Keratinocyte (primary cell): ENCODE measurements at regions not wholly inside any gene's neighbourhood (a gene's known extent, or its start where the extent isn't known, plus 50 kb on each side); places are given as distances from the start of the nearest gene placed in this dataset.

Experiments
- EZH2 ChIP-seq: IDR thresholded peaks from one replicate; pipeline ENCODE4 v1.6.1; 2012; ENCODE audit warnings: inconsistent platforms, mild to moderate bottlenecking, low read length, moderate library complexity
- TF ChIP-seq, protein P1 (sequence below), 3 experiments: IDR thresholded peaks in 1 of 3; conservative IDR thresholded peaks in 1 of 3; optimal IDR thresholded peaks in 1 of 3; 2 replicates in 2 of 3; 3 replicates in 1 of 3; pipeline versions ENCODE3 to v1.5.1; 2011; ENCODE audit warnings: low read length in 3 of 3, mild to moderate bottlenecking in 3 of 3, moderate library complexity in 2 of 3, control low read depth in 1 of 3, inconsistent platforms in 1 of 3; ENCODE audit not compliant: insufficient read depth in 2 of 3; ENCODE audit errors: extremely low read depth in 1 of 3

DNA sequence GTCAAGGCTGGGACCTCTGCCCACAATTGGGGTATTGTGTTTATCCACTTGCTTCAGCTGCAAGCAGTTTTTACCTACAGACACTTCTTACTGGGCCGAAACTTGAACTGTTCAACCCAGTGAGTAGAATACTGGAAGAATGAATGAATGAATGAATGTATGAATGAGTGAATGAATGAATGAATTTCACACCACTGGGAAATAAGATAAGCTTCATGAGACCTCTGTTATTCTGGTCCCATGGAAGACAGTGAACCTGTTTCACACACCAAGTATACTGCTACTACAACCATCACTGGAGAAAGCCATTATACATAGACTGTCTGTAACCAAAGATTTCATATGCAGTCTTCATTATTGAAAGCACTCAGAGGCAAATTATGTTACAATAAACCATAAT, 295.0 kb upstream of the GULP1 start:
- TF ChIP-seq, protein P1, sequence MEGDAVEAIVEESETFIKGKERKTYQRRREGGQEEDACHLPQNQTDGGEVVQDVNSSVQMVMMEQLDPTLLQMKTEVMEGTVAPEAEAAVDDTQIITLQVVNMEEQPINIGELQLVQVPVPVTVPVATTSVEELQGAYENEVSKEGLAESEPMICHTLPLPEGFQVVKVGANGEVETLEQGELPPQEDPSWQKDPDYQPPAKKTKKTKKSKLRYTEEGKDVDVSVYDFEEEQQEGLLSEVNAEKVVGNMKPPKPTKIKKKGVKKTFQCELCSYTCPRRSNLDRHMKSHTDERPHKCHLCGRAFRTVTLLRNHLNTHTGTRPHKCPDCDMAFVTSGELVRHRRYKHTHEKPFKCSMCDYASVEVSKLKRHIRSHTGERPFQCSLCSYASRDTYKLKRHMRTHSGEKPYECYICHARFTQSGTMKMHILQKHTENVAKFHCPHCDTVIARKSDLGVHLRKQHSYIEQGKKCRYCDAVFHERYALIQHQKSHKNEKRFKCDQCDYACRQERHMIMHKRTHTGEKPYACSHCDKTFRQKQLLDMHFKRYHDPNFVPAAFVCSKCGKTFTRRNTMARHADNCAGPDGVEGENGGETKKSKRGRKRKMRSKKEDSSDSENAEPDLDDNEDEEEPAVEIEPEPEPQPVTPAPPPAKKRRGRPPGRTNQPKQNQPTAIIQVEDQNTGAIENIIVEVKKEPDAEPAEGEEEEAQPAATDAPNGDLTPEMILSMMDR (optimal IDR thresholded peaks at IDR 0.05 in 1 of 3, IDR thresholded peaks at IDR 0.05 in 1 of 3, conservative IDR thresholded peaks at IDR 0.05 in 1 of 3; ENCODE audit: extremely low read depth in 1 of 3, insufficient read depth in 2 of 3, low read length in 3 of 3): no peak
- TF ChIP-seq EZH2: no peak
